Brain microvascular endothelial cell (primary cell): ENCODE measurements at regions not wholly inside any gene's neighbourhood (a gene's known extent, or its start where the extent isn't known, plus 50 kb on each side); places are given as distances from the start of the nearest gene placed in this dataset.
"Not testable (repeated sequence)": the region's sequence is repeated elsewhere in the genome, so short reads cannot be mapped to it uniquely, and the experiment has no call there.

Source experiments
- DNase-seq: peaks from one replicate; pipeline ENCODE4 v3.0.0-alpha.2; 2020
- H3K27ac ChIP-seq: fragments of 250-450 bp; sonication (Bioruptor Pico); 2 replicates; pipeline ENCODE4 v1.5.1; 2020; ENCODE audit warnings: mild to moderate bottlenecking, moderate library complexity
- H3K27me3 ChIP-seq: fragments of 250-450 bp; sonication (Bioruptor Pico); replicated peaks from 2 replicates; pipeline ENCODE4 v1.5.1; 2020; ENCODE audit warnings: mild to moderate bottlenecking
- H3K36me3 ChIP-seq: fragments of 250-450 bp; sonication (Bioruptor Pico); replicated peaks from 2 replicates; pipeline ENCODE4 v1.5.1; 2020; ENCODE audit warnings: mild to moderate bottlenecking
- H3K4me3 ChIP-seq: 2 replicates; pipeline ENCODE4 v1.5.1; 2011; ENCODE audit warnings: low read depth, mild to moderate bottlenecking, control low read depth, low read length, moderate library complexity
- CTCF ChIP-seq: IDR thresholded peaks from 2 replicates; pipeline ENCODE4 v1.5.1; 2011; ENCODE audit warnings: low read depth, mild to moderate bottlenecking, moderate library complexity, low read length, control low read depth, inconsistent platforms; ENCODE audit errors: missing control alignments
- in situ Hi-C: cut with HindIII; loops from 2 replicates; pipeline ENCODE4 v1.10.0; 2017; ENCODE audit warnings: low sequenced_read_pairs, low pct_ligation_motif_present

- H3K27ac ChIP-seq: no peak overlapping the region
- no peaks in the 10 kb centered on the region for H3K27me3 ChIP-seq
- DNase-seq: no peak
- in situ Hi-C loops: no loop called here
- no peak overlapping the region for H3K4me3 ChIP-seq
- no peaks in the 10 kb centered on the region for H3K36me3 ChIP-seq
- no peak for TF ChIP-seq CTCF
Observed at GRCh38 chr5:121479337-121479736, 372.3 kb upstream of the FTMT start.

GRCh38 chr5:121485281-121485680, 366.4 kb upstream of the FTMT start:
- Histone ChIP-seq H3K27me3 (no peaks in the 10 kb centered on the region), H3K27ac (no peak overlapping the region), H3K4me3 (no peak overlapping the region), H3K36me3 (no peaks in the 10 kb centered on the region)
- in situ Hi-C loops: no loop called here
- TF ChIP-seq CTCF: no peak
- DNase-seq: no peak

GRCh38 chr5:121485999-121486398, 365.7 kb upstream of the FTMT start:
- in situ Hi-C loops, H3K4me3 ChIP-seq, H3K27ac ChIP-seq, H3K36me3 ChIP-seq, H3K27me3 ChIP-seq, DNase-seq: not testable (repeated sequence)

GRCh38 chr5:121489972-121490371, 361.7 kb upstream of the FTMT start:
- Histone ChIP-seq H3K36me3 (no peaks in the 10 kb centered on the region), H3K4me3 (no peak overlapping the region), H3K27me3 (no peaks in the 10 kb centered on the region), H3K27ac (no peak overlapping the region)
- no peak for DNase-seq
- in situ Hi-C loops: no loop called here
- TF ChIP-seq CTCF: no peak

GRCh38 chr5:121497176-121497575, 354.5 kb upstream of the FTMT start:
- H3K27ac ChIP-seq: no peak overlapping the region
- TF ChIP-seq CTCF: no peak
- no peaks in the 10 kb centered on the region for H3K36me3 ChIP-seq
- in situ Hi-C loops: no loop called here
- DNase-seq: no peak
- no peaks in the 10 kb centered on the region for H3K27me3 ChIP-seq
- H3K4me3 ChIP-seq: no peak overlapping the region

GRCh38 chr5:121500310-121500709, 351.4 kb upstream of the FTMT start:
- no peak overlapping the region for H3K27ac ChIP-seq
- H3K4me3 ChIP-seq: no peak overlapping the region
- no peak for DNase-seq
- H3K36me3 ChIP-seq: no peaks in the 10 kb centered on the region
- no peak for TF ChIP-seq CTCF
- H3K27me3 ChIP-seq: no peaks in the 10 kb centered on the region
- in situ Hi-C loops: no loop called here
